SK-N-DZ (cell line): ENCODE measurements at regions not wholly inside any gene's neighbourhood (a gene's known extent, or its start where the extent isn't known, plus 50 kb on each side); places are given as distances from the start of the nearest gene placed in this dataset.

Experiments
- DNase-seq: peaks from one replicate; pipeline ENCODE4 v3.0.0-alpha.2; 2015; ENCODE audit warnings: low spot score

DNA sequence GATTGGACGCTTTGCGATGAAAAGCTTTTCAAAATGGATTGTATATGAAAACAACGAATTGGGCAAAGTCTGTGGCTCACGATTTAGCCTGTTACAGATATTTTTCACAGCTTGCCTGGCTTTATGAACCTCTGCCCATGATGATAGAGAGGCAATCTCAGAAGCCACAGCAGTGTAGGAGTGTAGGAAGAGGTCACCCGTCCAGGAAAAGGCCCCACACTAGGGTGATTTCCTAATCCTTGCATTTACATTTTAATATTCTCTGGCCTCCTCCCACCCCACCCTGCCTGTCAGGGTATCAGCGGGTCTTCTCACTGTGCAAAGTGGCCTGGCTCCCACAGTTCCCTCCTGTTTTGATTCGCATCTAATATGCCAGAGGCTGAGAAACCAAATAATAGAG is 81.8 kb upstream of the FOXN3 start:
- DNase-seq, result no peak

DNA sequence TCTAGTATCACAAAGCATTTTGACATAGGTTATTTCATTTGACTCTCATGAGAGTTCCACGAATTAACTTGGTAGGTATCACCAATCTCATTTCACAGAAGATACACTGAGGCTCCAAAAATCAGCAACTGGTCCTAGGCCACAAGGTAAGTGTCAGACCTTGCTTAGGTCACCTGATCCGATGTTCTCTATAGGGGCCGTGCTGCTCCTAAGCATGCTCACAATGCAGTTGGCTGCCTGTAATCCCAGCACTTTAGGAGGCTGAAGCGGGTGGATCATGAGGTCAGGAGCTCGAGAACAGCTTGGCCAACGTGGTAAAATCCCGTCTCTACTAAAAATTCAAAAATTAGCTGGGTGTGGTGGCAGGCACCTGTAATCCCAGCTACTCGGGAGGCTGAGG is 78.7 kb upstream of the FOXN3 start:
- no peak for DNase-seq

DNA sequence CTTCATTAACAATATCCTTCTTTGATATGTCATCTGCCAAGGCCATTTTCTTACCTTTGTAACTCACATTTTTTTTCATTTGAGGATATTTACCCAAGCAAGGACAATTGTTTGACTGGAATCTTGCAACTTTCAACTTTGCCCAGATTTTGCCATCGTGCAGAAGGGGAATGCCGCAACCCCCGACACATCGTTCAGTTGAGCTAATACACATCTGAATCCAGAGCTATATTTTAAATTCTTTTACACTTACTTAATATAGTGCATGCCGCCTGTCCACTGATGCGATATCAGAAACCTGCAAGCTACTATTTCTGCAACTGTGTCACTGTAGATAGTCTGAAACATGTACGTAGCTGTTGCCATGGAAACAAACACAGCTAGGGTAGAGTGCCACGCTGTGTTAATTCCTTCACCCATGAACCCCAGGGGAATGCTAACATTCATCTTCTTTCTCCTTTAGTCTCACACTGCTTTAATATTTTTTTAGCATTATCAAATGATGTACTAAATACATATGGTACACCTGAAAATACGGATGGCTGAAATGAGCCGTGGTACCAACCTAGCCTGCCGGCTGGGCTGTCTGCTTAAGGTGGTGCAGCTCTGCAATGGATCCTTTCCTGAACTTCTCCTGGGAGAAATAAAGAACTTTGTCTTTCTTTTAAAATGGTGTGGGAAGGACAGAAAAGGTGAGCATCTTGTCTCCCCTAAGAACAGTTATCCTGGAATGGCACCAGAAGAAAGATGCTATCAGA is 77.0 kb upstream of the FOXN3 start:
- no peak for DNase-seq

DNA sequence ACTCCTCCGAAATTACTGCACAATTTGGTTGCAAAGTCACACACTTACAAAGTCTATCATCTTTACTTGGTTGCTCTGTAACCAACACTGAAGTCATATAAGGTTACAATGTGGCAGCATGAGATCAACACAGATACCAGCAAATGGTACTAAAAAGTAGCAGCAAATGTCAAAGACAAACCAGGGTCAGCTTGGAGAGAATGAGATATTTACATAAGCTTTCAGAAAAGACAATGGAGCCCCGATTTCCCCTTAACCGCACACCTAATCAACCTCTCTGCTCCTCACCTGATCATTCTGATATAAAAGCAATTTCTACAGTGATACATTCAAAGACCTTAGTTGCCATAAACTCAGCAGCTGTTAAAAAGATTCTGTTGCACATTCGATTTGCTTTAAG is 76.4 kb upstream of the FOXN3 start:
- DNase-seq, result no peak

DNA sequence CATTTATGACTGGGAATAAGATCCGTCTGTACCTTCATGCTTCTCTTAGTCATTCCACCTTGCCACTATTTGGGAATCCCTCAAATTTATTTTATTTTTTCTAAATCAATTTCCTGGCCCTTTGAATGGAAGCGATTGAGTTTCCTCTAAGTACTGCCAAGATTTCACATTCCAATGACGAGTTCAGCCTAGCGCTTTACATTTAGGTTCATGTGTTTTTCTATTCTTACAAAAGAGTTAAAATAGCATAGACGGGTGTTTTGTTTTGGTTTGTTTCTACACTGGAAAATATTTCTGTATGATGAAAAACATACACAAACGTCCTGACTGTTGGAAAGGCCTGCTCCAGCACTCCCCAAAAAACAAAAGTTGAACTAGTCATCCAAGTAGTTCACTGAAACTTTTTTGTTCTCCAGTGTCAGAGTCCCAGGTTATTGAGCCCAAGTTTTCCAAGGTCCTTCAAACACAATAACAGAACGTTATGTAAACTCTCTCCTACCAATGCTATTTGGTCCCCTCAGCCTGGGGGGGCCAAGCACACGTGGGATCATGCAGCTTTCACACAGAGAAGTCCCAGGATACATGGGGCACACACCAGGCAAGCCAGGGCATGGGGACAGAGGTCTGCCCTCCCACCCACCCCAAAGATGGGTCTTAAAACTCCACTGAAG is 74.8 kb upstream of the FOXN3 start:
- DNase-seq, result no peak

DNA sequence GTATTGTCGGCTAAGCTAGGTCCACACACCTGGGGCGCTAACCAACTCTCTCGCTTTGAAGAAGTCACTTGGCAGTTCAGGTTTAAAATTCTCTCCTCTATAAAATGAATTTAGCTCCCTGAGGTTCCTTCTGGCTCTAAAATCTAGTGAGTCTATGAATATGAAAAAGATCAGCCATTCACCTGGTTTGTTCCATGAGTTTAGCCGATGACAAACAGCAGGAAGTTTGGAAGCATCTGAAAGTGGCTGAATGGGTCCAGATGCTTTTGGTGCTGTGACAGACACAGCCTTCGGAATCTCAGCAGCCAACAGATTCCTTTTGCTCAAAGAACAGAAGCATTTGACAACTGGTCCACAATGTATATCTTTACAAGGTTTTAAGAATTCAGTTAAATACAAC is 73.4 kb upstream of the FOXN3 start:
- no peak for DNase-seq

DNA sequence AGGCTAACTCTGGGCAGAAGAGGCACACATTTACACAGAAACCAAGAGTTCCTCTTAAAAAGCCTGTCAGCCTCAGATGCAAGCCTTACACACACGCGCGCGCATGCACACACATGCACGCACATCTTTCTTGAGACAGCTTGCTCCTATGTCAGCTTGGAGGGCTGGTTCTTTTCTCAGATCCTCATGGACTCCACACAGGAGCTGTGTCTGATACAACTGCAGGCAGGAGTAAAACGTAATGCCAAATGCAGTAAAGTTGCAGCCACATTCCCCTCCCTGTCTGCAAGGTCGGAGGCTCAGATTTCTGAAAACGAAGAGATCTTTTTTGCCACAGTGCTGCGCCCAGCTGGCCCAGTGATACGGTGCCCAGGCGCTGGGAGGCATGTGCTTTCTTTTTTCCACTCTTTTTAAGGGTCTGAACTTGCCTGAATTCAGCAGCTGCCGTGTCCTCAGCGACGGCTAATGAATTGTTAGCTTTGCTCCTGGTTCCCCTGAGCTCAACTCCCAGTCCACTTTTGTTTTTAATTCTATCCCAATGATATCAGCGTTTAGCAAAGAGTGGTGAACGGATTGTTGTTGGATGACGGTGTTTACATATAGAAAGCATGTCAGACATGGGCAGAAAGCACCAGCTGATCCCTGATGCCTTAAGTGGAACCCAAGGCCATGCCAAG is 72.9 kb upstream of the FOXN3 start:
- DNase-seq, result no peak

DNA sequence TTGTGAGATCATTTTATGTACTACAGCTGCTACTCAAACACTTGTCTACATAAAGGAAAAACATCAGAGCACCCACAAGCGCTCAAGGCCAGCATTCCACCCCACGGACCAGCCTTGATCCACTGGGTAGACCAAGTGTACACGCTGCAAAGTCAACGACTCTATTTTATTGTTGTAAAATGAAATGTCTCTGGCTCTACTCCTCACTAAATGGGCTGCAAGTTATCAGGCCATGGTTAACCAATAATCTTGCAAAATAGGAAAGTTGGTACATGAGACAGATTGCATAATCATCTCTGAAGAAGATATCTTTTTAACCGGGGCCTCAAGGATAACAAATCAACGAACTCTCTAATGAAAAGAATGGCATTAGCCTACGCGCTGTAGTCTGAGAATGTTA is 69.9 kb upstream of the FOXN3 start:
- DNase-seq, result no peak

DNA sequence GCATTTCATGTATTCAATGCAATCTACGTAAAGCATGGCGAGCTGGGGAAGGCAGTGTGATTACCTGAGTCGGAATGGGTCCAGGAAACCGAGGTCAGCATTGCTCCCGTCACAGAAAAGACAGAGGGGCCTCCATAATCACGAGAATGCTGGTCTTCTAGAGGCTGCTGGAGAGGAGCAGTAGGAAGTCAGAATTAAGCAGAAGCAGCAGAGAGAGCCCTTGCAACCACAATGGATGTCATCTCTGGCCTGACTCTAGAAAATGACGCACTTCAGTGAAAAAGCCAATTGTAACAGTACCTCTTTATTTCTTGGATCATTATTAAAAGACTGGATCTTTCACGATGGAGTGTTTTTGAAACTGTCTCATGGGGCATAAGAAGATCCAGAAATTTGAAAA is 69.5 kb upstream of the FOXN3 start:
- DNase-seq, result no peak

DNA sequence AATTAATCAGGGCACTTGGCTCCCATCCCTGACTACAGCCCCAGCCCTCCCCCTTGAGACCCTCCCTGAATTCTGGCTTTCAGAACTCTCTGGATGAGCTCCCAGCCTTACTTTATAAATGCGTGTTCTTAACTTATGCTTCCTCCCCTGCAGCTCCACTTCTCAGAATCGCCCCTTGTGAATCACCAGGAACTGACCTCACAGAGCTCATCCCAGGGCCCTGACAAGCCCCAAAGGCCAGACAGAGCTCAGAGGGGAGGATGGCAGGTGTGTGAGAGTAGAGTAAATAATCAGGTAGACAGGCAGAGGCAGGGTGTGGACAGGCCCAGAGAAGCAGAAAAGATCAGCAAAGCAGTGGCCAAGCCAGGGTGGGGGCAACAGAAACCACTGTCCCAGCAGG is 68.2 kb upstream of the FOXN3 start:
- no peak for DNase-seq

DNA sequence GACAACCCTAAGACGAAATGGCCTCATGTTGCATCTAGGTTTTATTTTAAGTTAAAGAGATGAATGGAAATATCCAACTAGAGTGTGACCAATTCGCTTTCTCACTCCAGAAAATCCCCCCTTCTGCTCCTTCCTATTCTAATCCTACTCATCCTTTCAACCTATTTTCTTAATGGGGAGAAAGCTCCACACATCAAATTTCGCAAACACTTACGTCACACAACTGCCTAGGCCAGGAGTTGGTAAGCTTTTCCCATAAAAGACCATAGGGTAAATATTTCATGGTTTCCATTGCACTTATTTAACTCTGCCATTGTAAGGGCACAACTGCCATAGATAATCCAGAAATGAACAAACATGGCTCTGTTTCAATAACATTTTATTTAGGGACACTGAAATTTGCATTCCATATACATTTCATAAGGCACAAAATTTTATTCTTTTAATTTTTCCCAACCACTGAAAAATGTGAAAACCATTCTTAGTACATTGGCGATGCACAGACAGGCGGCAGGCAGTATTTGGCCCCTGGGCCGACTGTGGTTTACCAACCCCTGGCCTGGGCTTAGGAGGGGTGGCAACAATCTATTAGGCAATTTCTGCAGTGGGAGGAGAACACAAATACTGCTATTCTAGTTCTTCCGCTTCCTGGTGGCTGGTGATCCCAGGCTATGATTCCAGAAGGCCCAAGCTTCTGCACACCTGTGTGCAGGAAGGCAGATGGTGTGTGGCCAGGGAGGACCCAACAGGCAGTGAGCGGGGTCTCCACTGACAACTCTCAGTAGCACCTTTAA is 67.2 kb upstream of the FOXN3 start:
- DNase-seq, result no peak

DNA sequence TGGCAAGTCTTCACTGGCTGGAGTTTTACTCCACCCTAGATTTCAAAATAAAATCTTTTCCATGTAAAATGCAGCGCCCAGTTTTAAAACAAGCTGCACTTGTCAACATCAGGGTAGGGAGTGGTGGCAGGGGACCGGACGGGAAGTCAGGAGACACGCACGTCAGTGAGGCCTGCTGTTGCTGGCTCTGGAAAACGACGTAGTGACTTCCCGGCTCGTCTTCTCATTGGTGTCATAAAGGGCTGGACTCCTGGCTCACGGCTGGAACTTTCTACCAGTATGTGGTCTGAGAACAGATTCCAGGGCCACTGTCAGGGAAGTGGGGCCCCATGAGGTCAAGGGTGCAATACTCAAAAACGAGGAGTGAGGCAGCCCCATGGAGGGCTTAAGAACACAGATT is 64.2 kb upstream of the FOXN3 start:
- no peak for DNase-seq

DNA sequence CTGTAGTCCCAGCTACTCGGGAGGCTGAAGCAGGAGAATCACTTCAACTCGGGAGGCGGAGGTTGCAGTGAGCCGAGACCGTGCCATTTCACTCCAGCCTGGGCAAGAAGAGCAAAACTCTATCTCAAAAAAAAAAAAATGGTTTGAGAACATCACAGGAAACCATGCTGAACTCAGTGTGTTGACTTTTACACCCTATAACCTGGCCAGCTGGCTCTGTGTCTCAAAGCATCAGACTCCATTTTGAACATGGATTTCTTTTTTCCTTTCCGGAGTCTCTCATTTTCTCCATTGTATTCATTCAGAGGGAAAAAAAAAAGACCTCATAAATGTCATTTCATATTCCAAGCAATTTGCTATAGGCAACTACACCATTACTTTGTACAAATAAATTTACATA is 63.2 kb upstream of the FOXN3 start:
- DNase-seq, result no peak

DNA sequence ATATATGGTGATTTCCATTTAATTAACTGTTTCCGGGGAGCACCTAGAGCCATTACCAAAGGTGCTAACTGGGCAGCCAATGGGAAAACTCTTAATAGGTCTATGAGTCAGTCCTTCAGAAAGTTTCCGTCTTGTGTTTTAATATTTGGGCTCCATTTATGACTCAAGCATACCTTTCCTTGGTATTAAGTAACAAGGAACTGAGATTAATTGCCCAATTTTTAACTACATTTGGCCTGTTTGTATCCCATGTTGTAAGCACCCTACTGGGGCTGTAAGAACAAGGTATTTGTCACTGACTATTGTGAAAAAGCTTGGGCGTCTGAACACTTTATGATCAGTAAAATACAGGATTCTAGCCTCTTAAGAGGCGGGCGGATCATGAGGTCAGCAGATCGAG is 62.8 kb upstream of the FOXN3 start:
- DNase-seq, result no peak

DNA sequence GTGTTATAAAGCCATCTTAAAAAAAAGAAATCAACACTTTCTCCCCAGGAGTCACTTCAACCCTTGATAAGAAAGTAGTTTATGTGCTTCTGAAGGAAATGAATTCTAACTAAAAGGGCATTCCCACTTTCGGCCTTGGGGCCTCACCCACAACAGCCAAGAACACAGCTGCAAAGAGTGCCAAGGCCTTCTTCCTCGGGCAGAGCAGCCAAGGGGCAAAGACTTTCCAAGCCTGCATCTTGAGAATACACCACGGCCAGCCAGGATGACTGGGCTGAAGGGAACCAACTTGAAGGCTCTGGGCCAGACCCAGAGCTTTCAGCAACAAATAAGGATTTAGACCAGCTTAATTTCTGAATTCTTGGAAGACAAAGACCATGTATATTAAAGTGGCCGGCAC is 60.4 kb upstream of the FOXN3 start:
- DNase-seq, result no peak

DNA sequence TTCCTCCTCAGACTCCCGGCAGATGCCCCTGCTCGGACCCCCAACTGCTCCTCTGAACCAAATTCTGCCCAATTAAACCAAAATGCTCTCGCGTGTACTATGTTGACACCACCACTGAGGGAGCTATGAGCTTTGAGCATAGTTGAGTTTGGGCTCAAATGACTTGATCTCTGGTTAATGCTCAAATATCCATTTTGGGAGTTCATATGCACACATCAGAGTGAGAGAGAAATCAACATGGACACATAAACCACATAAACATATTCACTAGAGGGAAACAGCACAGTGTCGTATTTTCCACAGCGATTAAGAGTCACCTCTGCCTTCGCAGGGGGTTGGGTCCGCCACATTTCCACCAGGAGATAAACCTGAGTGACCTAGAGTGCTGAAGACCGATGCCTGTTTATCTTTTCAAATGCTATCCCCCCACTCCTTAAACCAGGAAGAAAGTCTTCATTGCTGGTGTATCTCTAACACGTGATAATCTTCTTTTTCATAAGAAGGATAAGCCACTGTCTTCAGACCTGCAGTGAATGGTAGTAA is 59.4 kb upstream of the FOXN3 start:
- DNase-seq, result no peak

DNA sequence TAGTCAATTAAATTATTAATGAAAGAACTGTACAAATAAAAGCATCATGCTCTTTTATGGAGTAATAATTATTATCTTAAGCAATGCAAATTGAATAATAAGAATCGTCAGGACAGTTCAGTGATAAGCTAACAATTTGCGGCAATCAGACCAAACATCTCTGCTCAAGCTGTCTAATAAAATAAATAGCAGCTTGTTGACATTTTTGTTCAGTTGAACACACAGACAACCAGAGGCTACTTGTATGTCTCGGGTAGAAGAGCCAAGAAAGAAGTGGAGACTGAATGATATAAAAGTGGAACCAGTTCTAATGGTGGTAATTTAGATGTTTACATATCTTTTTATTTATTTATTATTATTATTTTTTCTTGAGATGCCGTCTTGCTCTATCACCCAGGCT is 57.4 kb upstream of the FOXN3 start:
- DNase-seq, result no peak

DNA sequence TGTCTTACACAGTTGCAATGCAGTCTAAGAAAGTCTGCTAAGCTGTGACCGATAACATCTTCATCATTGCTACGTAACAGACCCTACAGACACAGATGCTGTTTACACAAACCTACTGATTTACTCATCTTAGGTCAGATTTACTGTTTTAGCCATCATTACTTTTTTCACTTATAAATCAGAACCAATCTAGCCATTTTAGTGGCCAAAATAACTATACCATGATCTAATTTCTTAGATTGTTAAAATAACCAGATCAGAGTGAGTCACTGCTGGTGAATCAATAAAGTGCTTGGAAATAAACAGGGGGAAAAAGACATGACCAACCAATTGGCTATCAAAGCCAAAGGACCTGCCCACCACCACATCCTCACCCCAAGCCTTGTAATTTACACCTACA is 57.0 kb upstream of the FOXN3 start:
- peak; percentile 63 for DNase-seq

DNA sequence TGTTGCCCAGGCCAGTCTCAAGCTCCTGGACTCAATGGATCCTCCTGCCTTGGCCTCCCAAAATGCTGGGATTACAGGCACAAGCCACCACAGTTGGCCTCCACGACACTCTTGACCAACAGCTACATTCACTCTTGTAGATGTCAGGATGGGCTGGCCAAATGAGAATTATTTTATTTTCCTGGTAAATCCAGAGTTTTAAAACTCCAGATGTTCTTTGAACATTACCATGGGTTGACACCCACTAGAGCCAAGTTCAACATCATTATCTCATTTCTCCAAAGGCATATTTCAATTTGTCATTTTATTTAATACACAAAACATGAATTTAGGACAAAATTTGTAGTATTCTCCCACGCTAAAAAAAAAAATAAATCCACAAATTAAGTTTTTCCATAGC is 56.5 kb upstream of the FOXN3 start:
- DNase-seq, result no peak

DNA sequence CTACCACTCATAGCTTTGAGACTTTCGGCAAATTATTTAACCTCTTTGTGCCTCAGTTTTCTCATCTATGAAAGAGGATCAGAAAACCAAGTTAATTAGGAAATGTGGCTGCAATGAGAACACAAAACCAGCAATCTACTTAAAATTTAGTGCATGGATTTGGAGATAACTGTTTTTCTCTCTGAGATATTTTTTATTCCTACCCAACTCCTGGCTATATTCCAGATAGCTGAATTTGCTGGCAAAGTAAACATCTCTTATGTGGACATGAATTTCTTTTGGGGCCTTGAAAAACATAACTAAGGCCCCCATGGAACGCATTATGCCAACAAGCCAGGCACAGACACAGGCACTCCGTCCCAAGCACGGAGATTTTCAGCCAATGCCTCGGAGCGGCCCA is 53.4 kb upstream of the FOXN3 start:
- DNase-seq, result no peak

DNA sequence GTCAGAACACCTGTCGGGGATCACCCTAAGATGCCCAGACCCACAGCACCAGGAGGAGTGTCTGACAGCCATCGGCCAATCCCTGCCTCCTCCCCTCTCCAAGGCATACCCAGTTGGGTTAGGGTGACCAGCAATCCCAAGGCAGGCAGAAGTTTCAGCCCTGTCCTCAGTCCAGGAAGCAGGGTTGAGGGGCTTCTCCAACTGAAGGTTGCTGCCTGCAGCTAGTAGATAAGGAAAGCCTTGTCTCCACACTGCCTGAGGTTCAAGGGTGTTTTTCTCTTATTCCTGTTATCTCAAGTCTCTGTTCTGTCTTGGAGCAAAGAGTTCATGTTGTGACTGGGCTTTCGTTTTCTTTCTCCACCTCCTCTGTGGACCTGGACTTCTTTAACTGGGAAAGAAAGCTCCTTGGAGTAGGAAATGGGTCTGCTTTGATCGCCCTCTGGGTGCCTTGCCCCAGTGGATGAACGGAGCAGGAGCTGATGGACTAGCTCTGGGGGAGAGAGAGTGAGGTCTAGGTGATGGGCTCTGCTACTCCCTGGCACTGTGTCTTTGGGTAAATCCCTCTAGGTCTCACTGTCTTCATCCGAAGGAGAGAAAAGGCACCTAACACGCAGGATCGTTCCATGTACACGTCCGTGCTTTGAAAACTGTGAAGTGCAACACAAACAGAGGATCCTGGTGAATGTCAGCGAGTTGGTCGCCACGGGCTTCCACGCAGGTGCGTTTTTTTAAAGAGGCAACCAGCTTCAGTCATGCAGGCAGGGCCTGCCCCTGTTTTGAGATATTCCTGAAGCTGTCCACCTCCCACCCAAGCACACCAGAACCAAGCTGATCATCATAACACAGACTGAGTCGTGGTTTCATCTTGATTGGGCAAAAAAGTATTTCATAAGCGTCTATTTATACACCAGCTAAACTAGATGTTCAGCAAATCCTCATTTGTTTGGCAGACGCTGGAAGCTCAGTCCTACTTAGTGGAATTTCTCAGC is 52.5 kb upstream of the FOXN3 start:
- DNase-seq, result no peak
